HT1080 (cell line): ENCODE measurements at regions not wholly inside any gene's neighbourhood (a gene's known extent, or its start where the extent isn't known, plus 50 kb on each side); places are given as distances from the start of the nearest gene placed in this dataset.

Source experiments
- DNase-seq: peaks from one replicate; pipeline ENCODE4 v3.0.0-alpha.2; 2015; ENCODE audit warnings: low read depth

GRCh38 chr2:84290537-84290936, 168.5 kb downstream of the SUCLG1 start:
- DNase-seq = no peak

- DNase-seq = no peak
Measured at GRCh38 chr2:84288293-84288692, 170.8 kb downstream of the SUCLG1 start.

- DNase-seq = no peak
Measured at GRCh38 chr2:84286878-84287277, 172.2 kb downstream of the SUCLG1 start.

- no peak for DNase-seq
Measured at GRCh38 chr2:84285056-84285747, 173.9 kb downstream of the SUCLG1 start.

- DNase-seq = no peak
Measured at GRCh38 chr2:84283506-84283905, 175.6 kb downstream of the SUCLG1 start.

DNA sequence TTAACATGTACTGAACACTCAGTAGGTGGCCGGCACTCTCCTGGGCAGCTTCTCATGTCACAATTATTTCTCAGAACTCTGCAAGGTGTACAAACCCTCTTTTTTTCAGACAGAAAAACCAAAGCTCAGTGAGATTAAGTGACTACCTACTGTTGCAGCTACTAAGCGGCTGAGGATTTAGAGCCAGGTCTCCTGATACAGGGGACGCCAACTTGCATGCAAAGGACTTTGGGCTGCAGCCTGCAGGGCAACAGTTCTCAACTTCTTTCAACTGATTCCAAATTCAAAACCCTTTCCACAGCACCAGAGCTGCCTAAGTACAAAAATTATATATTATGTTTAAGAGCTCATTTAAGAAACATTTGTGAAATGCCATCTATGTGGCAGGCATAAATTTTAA, 177.6 kb downstream of the SUCLG1 start:
- DNase-seq = no peak

DNA sequence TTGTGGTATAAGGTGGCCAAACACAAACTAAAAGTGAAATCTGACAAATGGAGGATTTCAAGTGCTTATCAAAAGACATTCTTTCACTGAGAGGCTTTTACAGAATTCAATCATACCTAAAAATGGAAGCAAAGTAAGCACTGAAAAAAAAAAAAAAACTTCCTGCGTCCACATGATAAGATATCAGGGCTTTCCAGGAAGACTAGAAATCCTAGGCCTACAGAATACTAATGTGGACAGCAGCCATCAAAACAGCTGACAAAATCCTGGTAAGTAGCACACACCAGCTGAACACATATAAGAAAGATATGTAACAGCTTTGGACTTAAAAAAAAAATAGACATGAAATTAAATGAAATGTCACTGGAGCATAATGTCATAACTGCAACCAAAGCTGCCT, 178.2 kb downstream of the SUCLG1 start:
- DNase-seq = no peak

- no peak for DNase-seq
Measured at GRCh38 chr2:84278386-84278785, 180.7 kb downstream of the SUCLG1 start.

DNA sequence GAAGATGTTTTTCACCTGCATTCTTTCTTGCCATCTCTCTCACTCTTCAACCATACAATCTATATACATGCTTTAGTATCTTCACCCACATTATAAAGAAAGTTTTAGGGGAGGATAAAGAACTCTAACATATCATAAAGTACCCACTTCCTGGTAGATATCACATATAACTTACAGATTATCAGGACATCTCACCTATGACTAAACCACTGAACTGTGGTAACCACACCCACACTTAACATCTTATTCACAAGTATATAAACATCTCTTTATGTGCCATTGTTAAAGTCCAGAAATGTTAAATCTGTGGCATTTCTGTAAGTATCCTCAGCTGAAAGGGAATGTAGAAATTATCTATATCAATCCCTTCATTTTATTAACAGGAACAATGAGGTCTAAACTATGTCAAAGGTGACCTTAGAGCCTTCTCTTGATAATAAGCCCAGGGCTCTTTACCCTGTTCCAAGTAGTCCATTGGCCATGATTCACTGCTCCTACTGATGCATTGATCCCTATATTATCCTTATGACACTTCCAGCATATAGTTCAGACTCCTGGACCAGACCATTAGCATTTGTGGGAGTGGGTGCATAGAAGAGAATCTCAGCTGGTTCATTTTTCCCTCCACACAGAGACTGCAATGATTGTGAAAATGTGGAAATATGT, 182.4 kb downstream of the SUCLG1 start:
- DNase-seq = no peak

- no peak for DNase-seq
Measured at GRCh38 chr2:84273406-84273805, 185.7 kb downstream of the SUCLG1 start.

DNA sequence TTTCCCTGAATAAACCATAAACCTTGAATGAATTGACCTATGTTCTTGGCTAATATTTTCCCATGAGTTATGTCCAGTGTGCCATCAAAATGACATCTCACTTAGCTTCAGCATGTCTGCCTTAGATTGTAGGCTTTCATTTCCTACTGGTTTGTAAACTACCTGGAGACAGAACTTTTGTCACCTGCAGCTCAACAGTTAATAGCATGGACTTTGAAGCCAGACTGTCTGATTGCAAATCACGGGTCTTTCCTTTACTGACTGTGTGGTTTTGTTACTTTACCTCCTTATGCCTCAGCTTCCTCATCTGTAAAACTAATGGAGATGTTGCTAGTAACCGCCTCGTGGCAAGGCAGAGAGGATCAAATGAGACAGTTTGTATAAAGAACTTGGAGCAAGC, 187.1 kb downstream of the SUCLG1 start:
- no peak for DNase-seq

DNA sequence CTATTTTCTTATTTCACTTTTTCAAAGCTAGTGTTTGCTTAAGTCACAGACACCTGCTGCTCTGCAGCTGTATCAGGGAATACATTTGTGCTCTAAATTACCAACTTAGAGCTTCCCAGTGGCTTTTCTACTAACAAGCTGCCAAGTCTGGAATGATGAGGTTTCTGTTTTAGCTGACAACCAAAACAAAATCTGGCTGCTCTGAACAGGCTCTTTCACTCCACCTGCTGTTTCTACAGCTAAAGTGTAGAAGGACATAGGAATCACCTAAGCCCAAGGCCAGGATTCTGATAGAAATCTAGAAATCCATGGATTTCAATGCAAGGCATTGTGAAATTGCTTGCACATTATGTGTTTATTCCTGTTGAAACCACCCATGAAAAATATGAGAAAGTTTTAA, 201.2 kb downstream of the SUCLG1 start:
- DNase-seq = no peak

DNA sequence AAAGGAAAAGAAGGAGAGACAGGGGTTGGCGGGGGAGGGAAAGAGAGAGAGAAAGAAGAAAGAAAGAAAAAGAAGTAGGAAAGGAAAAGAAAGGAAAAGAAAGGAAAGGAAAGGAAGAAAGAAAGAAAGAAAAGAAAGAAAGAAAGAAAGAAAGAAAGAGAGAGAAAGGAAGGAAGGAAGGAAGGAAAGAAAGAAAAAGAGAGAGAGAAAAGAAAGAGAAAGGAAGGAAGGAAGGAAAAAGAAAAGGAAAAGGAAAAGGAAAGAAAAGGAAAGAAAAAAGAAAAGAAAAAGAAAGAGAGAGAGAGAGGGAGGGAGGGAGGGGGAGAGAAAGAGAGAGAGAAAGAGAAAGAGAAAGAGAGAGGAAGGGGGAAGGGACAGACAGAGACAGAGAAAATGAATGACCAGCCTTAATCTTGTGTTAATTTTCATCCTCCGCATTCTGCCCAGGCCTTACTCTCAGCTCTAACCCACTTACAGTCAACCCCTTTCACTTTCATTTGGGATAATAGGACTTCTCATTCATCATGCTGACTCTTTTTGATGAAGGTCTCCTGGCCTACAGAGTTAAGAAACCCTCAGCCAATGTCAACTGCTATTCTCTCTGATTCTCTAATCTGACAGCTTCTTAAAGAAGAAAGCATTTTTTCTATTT, 207.3 kb downstream of the SUCLG1 start:
- DNase-seq = no peak

DNA sequence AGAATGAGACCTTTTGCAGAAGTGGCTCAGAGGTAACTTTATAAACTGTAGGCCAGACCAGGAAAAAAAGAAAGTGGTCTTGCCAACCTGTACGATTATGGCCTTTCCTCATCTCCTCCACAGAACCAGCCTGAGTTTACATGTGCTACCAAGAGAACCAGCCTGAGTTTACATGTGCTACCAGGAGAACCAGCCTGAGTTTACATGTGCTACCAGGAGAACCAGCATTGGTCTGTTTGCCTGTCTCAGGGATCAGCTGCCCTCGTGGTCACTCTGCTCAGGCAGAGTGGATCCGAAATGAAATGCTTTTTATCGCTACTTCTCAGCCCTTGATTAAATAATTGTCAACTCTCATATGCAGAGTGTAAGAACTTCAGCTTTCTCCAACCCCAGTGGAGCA, 209.9 kb downstream of the SUCLG1 start:
- DNase-seq = no peak

DNA sequence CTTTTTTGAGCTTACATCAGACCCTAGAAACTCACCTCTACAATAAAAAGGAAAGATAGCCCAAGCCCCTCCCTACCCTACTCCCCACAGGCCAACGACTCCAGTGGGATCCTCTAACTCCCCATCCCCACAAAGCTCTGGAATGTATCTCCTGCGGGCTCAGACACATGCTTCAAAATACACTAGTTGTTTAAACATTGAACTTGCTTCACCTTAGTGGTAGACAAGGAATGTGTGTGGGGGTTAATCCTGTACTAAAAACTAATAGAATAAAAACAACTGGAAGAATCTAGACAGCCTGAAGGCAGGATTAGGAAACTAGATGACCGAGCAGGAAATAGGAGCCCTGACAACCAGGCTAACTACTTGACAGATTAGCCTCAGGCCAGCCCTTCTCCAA, 211.5 kb downstream of the SUCLG1 start:
- no peak for DNase-seq

- no peak for DNase-seq
Measured at GRCh38 chr2:84243788-84244733, 215.0 kb downstream of the SUCLG1 start.

- no peak for DNase-seq
Measured at GRCh38 chr2:84238907-84239306, 220.2 kb downstream of the SUCLG1 start.

GRCh38 chr2:84236288-84236687, 222.8 kb downstream of the SUCLG1 start:
- no peak for DNase-seq

- no peak for DNase-seq
Measured at GRCh38 chr2:84234103-84234502, 225.0 kb downstream of the SUCLG1 start.

DNA sequence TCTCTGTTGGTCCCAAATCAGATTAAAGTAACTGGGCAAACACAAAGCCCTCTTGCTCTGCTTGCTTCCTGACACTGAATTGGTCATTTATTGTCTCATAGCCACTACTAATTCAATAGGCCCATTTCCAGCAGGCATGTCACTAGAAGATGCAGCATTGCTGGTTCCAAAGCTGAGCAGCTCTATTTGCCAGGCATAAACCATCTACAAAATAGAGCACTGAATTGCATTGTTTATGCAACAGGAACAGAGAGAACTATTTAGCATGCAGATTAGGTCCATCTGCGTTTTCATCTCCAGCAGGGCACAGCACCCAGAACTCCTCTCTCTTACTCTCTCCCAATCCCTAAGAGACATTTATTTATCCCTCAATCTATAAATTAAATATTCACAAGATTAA, 227.6 kb downstream of the SUCLG1 start:
- DNase-seq = no peak

DNA sequence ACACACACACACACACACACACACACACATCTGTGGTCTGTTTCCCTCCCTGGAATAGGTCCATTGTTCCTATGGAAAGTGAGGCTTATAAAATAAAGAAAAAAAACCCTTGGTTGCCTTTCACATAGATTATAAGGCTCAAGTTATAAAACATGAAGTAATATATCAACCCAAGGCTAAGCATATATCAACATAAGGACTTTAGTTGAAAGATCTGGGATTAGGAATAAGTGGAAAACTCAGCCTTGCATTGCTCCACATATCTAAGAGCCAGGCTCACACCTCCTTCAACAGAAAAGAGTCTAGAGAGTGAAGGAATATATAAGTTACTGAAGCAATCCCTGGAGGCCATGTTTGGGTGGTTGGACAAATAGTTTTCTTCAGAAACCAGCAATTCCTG, 235.0 kb downstream of the SUCLG1 start:
- DNase-seq = no peak

DNA sequence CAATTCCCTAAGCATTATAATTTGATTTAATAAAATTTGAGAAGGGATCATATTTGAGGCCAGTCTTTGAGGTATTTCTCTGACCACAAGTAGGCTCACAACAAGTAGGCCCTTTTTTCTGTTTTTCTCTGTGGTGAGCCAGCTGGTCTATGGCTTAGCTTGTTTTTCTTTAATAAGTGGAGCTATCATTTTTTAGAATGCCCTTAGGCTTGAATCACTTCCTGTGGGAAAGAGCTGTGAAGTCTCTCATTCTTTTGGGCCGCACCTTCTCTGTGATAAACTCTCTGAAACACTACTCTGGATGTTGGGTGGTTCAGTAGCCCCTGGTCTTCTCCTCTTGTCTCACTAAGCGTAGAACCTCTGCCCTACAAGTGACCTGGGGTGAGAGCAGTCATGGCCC, 235.9 kb downstream of the SUCLG1 start:
- DNase-seq = peak; percentile 61
